Bronchial epithelial cell (primary cell): ENCODE measurements at regions not wholly inside any gene's neighbourhood (a gene's known extent, or its start where the extent isn't known, plus 50 kb on each side); places are given as distances from the start of the nearest gene placed in this dataset.
A peak's percentile ranks its signal among the peaks of the same experiment; 100 is the strongest.

Source experiments
- DNase-seq: peaks from one replicate; pipeline ENCODE4 v3.0.0-alpha.2; 2010; ENCODE audit warnings: low read depth
- FAIRE-seq: peaks from 2 replicates; lab custom pipeline; 2011; peaks lifted over from hg19 to GRCh38; lab: Jason Lieb, UNC
- H3K27me3 ChIP-seq: 2 replicates; pipeline ENCODE4 v1.5.1; 2011; ENCODE audit warnings: low read length; ENCODE audit not compliant: control insufficient read depth, insufficient read depth
- H3K36me3 ChIP-seq: 2 replicates; pipeline ENCODE4 v1.5.1; 2011; ENCODE audit warnings: low read length; ENCODE audit not compliant: control insufficient read depth, insufficient read depth
- H3K4me3 ChIP-seq: 2 replicates; pipeline ENCODE4 v1.5.1; 2011; ENCODE audit warnings: mild to moderate bottlenecking, low read depth, low read length, control low read depth
- CTCF ChIP-seq: IDR thresholded peaks from 2 replicates; pipeline ENCODE4 v1.5.1; 2011; ENCODE audit warnings: mild to moderate bottlenecking, moderate library complexity, low read length, control low read depth, inconsistent platforms; ENCODE audit not compliant: insufficient read depth, severe bottlenecking

- FAIRE-seq: no peak
These were observed 602.2 kb upstream of the BTBD3 start for GRCh38 chr20:11315525-11315924.

GRCh38 chr20:11316244-11316643, 601.4 kb upstream of the BTBD3 start:
- no peaks in the 10 kb centered on the region for H3K27me3 ChIP-seq
- DNase-seq (no peak), FAIRE-seq (no peak)
- no peaks in the 10 kb centered on the region for H3K36me3 ChIP-seq
- TF ChIP-seq CTCF: no peak
- H3K4me3 ChIP-seq: no peak overlapping the region

More at GRCh38 chr20:11315525-11315924, 602.2 kb upstream of the BTBD3 start:
- no peaks in the 10 kb centered on the region for H3K27me3 ChIP-seq
- H3K36me3 ChIP-seq: no peaks in the 10 kb centered on the region
- no peak for TF ChIP-seq CTCF
- no peak overlapping the region for H3K4me3 ChIP-seq
- DNase-seq: no peak

- no peaks in the 10 kb centered on the region for H3K27me3 ChIP-seq
- FAIRE-seq: no peak
- no peak for DNase-seq
- TF ChIP-seq CTCF: no peak
- no peak overlapping the region for H3K4me3 ChIP-seq
- H3K36me3 ChIP-seq: no peaks in the 10 kb centered on the region
These were observed 597.7 kb upstream of the BTBD3 start for GRCh38 chr20:11320033-11320432.

GRCh38 chr20:11323816-11324215, 593.9 kb upstream of the BTBD3 start:
- H3K4me3 ChIP-seq: no peak overlapping the region
- H3K27me3 ChIP-seq: no peaks in the 10 kb centered on the region
- TF ChIP-seq CTCF: no peak
- FAIRE-seq (no peak), DNase-seq (no peak)
- H3K36me3 ChIP-seq: no peaks in the 10 kb centered on the region

- no peaks in the 10 kb centered on the region for H3K27me3 ChIP-seq
- DNase-seq (peak; percentile 81), FAIRE-seq (no peak)
- no peak for TF ChIP-seq CTCF
- H3K4me3 ChIP-seq: no peak overlapping the region
- no peaks in the 10 kb centered on the region for H3K36me3 ChIP-seq
These were observed 592.7 kb upstream of the BTBD3 start for GRCh38 chr20:11324990-11325389.

- DNase-seq: peak; percentile 19
- H3K4me3 ChIP-seq: no peak overlapping the region
- no peaks in the 10 kb centered on the region for H3K36me3 ChIP-seq
- no peaks in the 10 kb centered on the region for H3K27me3 ChIP-seq
- TF ChIP-seq CTCF: no peak
- FAIRE-seq: no peak
These were observed 588.9 kb upstream of the BTBD3 start for GRCh38 chr20:11328839-11329238.
